Activated CD8-positive, alpha-beta memory T cell treated with anti-CD3 and anti-CD28 coated beads, Interleukin-2, amount 50 U/mL, for 48 hours (primary cell): ENCODE measurements at regions not wholly inside any gene's neighbourhood (a gene's known extent, or its start where the extent isn't known, plus 50 kb on each side); places are given as distances from the start of the nearest gene placed in this dataset.

Source experiments
- DNase-seq: peaks from one replicate; pipeline ENCODE4 v3.0.0-alpha.2; 2020

DNA sequence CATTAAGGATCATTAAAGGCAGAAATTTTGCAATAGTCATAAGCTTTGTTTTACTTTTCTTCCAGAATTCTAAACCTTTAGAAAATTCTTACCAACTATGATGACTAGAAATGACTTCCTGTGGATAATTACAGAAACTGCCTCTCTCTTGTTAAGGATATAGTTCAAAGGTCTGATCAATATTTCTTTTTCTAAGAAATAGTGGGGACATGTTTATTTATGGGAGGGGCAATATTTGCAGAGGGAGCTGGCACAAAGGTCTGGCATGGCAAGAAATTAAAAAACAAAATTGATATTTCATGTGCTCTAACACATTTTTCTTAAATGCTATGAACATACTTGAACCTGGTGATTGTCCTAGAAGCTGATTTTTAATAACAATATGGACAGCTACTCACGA is 448.9 kb downstream of the KCTD8 start:
- DNase-seq = no peak

DNA sequence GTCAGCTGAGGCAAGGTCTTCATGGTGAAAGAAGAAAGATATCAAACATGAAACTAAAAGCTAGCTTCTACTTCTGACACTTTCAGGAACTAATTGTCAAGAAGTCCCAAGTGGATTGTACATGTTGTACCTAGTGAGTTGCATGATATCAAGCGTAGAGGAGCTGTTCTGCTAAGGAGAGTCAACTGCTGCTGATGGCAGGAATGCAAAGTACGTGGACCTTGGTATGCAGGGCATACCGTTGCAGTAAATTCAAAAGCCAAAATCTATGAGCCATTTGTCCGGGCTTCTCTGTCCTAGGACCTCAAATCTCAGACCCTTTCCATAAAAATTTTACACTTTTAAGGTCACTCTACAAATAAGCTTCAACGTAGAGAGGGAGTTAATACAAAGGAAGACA is 446.2 kb downstream of the KCTD8 start:
- no peak for DNase-seq

DNA sequence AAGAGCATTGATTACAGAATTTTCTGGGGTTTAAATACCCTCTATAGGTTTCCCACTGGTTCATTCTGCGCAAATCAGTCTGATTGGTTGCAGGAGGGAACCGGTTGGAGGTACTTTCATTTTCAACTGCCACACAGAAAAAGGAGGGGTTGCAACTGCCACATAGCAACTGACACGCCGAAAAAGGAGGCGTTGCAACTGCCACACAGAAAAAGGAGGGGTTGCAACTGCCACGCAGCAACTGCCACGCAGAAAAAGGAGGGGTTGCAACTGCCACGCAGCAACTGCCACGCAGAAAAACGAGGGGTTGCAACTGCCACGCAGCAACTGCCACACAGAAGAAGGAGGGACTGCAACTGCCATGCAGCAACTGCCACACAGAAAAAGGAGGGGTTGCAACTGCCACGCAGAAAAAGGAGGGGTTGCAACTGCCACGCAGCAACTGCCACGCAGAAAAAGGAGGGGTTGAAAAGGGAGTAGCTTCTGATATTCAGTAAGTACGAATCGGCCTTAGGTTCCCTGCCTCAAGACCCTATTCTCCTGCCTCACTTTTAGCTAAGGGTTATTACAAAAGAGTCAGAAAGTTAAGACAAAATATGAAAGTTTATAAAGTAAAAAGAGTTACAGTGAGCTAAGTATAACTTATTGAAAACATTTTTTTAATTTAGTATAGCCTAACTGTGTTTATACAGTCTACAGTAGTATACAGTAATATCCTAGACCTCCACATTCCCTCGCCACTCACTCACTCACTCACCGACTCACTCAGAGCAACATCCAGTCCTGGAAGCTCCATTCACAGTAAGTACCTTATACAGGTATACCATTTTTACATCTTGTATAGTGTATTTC is 431.8 kb downstream of the KCTD8 start:
- no peak for DNase-seq

DNA sequence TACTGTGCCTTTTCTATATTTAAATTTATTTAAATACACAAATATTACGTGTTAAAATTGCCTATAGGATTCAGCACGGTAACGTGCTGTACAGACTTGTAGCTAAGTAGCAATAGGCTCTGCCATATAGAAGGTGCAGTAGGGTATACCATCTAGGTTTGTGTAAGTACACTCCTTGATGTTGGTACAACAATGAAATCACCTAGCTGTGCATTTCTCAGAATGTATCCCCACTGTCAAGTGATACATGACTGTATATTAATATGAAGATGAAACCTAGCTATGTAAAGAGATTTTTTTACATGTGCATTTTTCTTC is 431.2 kb downstream of the KCTD8 start:
- no peak for DNase-seq

DNA sequence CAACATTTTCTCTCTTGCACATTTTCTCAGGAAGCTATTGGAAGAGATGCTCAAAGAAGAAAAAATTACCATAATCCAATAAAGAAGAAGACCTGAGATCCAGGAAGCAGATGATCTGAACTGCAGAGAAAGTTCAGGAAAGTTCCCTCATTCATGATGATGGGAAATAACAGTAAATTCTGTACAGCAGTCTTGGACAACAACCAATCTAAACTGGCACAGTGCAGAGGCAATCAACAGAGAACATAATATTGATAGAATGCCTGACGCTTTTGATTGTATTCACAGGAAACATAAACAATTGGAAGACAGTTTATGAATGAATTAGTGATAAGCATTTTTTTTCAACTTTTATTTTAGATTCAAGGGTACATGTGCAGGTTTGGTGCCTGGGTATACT is 428.9 kb downstream of the KCTD8 start:
- DNase-seq = no peak

DNA sequence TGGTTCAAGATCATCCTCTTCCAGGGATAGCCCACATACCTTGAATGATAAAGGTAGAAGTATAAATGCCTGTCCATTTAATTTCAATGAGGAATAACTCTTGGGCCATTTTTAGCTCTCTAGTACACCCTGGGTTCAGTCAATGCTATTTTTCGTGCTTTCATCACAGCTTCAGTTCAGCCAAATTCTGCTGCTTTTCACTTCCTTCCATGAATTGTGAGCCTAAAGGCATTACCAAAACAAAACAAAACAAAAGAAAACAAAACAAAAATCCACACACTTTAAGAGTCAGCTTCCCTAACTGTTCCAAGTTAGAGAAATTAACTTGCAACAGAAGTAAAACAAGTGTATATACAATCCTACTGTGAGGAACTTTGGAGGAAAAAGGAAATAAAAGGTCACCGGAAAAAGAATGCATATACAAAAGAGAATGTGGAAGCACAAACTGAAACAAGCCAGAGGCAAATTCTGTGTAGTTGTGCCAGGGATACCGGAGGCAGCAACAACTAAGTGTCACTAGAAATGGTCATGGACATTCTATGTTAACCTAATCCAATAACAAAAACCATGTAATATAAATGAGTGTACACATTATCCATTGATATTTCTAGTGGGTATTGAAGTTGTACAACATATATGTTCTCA is 423.1 kb downstream of the KCTD8 start:
- no peak for DNase-seq

DNA sequence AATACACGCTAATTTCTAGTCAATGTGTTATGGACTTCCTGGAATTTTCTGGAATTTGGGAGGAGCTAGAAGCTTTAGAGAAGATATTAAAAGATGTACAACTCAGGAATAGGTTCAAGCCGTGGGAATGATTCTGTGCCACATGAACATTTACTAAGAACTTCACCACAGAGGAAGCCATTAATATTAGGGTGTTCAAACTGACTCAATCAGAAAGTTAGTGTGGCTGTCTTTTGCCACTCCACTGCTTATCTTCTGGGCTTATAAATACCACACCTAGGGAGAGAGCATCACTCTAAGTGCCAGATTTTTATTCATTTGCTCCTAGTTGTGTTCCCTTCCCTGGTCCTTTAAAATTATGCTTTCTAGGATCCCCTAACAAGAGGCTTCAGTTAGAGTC is 409.8 kb downstream of the KCTD8 start:
- no peak for DNase-seq

DNA sequence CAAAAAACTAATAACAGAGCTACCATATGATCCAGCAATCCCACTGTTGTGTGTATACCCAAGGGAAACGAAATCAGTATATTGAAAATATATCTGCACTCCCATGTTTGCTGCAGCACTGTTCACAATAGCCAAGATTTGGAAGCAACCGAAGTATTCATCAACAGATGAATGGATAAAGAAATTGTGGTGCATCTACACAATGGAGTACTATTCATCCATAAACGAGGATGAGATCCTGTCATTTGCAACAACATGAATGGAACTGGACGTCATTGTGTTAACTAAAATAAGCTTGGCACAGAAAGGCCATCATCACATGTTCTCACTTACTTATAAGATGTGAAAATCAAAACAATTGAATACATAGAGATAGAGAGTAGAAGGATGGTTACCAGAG is 402.1 kb downstream of the KCTD8 start:
- no peak for DNase-seq

DNA sequence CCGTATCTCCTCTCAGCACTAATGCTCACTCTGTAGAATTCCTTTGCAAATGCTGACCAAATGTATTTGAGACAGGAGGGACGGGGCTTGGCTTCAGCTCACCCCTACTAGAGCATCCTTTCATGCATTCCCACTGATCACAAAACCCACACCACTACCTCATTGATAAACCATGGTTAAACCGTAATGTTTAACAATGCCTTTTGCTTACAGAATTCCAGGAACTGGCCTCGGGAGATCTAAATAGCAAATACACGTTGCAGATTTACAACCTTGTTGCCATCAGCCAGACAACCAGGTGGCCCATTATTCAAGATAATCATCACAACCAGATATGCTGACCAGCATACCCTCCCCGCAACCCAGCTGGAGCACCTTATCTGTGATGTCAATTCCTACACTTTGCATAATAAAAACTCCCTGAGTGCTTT is 391.9 kb downstream of the KCTD8 start:
- DNase-seq = no peak

DNA sequence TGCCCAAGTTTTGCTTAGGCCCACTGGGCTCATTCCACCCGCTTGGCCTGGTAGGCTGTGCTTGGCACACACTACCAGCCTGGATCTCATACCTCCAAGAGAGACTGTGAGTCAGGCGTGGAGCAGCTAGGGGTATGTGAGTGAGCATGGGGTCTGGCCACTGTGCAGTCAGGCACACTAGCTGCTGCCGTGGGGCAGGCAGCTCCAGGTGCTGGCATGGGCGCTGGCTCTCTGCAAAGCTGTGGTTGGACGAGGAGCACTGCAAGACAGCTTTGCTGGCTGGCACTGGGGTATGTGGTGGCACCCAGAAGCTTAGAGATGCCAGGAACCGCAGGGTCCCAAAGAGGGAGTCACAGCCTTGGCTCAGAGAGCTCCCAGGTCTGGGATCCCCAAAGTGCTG is 377.8 kb downstream of the KCTD8 start:
- no peak for DNase-seq

DNA sequence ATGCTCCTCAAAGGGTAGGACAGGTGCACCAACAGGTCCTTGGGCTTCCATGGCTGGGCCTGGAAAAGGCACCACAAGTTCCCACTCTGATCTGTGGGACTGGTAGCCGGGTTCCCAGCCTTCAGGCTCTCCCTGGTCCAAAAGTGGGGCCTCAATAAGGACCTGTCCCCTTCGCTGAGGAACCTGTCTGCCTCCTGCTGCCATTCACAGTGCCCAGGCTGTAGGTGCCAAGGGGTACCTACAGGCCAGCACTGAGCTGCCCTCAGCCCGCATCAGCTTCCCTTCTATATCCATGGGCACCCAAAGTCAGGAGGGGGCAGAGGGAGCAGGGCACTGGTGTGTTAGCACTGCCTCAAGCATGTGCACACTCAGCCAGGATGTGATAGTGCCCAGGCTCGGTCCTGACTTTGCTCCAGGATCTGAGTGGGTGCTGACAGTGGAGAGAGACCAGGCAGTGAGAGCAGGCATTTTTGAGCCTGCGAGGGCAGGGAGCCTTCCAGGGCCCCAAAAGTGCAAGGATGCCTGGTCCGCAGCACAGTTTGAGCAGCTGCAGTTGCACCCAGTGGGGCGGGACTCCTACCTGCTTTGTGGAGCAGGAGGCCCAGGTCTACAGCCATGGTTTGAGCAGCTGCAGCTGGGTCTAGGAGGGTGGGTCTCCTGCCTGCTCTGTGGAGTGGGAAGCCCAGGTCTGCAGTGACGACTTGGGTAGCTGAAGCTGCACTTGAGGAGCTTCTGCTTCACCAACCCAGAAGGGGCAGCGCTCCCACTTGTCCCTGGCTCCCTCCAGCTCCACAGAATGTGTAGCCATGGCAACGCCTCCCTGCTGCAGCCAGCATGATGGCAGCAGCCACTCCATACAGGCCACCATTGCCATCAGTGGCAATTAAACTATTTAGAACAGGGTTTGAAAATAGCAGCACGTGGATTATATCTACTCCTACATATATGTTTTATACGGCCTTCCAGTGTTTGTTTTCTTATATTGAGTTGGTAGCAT is 376.4 kb downstream of the KCTD8 start:
- no peak for DNase-seq

DNA sequence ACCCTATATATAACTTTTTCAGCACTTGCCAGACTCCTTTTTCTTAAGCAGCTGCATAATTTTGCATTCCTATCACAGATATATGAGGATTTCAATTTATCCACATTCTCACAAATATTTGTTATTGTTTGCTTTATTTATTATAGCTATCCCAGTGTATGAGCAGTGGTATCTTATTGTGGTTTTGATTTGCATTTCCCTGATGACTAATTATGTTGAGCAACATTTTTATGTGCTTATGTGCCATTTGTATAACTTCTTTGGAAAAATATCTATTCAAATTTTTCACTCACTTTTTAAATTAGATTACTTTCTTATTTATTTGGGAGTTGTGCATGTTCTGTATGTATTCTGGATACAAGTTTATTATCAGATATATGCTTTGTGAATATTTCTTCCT is 361.9 kb downstream of the KCTD8 start:
- no peak for DNase-seq

DNA sequence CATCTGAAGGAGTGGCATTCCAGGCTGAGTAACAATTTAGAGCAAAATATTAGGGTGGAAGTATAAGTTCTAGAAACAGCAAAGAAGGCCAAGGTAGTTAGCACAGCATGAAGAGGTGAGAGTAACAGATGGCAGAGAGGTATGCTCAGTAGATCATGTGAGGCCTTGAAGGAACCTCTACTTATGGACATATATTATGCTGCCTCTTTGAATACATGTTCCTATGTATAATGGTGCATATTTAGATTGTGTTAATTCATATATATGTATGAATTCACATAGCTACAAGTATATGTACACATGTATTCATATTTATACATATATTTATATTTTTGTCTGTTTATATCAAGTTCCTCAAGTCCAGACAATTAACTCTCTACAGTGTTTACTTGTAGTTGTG is 355.2 kb downstream of the KCTD8 start:
- no peak for DNase-seq

DNA sequence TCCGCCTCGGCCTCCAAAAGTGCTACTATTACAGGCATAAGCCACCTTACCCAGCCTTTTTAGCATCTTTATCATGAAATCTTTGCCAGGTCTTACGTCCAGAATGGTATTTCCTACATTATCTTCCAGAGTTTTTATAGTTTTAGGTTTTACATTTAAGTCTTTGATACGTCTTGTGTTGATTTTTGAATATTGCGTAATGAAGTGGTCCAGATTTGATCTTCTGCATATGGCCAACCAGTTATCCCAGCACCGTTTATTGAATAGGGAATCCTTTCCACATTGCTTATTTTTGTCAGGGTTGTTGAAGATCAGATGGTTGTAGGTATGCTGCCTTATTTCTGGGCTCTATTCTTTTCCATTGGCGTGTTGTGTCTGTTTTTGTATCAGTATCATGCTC is 349.6 kb downstream of the KCTD8 start:
- DNase-seq = no peak

DNA sequence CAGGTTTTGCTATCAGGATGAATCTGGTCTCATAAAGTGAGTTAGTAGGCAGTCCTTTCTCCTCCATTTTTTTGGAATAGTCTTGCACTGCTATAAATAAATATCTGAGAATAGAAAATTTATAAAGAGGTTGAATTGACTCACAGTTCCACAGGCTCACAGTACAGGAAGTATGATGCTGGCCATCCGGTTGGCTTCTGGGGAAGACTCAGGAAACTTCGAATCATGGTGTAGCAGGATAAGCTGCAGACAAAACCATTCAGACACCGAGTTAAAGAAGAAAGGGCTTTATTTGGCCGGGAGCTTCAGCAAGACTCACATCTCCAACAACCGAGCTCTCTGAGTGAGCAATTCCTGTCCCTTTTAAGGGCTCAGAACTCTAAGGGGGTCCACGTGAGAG is 348.2 kb downstream of the KCTD8 start:
- no peak for DNase-seq

DNA sequence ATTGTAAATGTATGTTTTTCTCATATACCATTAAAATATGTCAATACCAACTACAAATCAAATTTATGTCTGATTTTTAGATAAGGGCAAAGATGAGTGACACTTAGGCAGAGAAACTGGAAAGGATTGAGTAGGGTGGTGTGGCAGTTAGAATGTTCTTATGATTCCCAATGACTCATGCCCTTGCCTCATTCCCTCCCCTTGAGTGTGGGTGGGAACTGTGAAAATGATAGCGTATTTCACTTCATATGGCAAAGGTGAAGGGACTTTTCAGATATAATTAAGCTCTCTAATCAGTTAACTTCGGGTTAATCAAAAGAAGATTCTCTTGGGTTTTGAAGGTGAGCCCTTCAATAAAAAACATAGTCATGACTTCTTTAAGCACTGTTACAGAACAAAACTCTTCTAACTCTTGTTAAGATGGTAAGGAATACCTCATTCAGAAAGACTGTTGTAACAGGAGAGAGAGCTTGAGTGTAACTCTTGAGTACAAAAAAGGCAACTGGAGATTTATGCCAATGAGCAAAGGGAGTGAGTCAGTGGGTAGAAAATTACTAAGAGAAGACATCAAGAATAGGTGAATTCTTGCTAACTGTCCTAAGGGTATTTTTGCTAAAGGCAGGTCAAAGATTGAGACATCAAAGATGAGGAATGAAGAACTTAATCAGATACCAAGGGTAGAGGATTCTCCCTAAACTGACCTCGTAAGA is 329.5 kb downstream of the KCTD8 start:
- DNase-seq = no peak

DNA sequence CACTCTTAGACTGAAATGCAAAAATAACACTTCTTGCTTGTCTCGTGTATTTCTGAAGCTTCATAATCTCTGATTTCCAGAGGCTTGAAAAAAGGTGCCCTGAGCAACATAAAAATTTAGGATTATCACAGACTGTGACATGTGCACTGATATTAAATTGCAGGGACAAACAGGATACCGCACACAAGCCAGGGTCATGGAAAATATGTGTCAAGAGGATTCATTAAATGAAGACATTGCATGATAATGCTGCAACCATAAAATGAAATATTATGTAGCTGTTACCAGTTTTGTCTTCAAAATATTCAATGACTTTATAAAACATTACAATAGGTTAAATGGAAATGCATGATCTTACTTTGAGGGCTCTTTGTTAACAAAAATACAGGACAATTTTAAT is 328.0 kb downstream of the KCTD8 start:
- no peak for DNase-seq

DNA sequence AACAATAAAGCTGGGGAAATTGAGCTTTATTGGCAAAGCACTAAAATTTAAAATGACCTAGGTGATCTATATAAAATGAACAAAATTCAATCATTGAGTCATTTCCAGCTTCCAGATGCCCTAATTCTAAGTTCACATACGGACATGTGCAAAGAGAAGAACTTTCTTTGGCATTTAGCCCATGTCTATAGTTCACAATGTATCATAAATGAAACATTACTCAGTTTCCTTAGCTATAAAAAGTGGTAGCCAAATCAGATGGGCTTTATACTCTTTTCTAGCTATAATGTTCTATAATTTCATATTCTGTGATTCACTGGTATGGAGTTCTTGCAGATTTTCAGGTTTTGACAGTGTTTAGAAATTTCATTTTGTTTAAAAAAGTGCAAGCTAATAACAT is 327.4 kb downstream of the KCTD8 start:
- no peak for DNase-seq
